Inflammatory macrophage treated with lipopolysaccharide for 4 hours (primary cell): ENCODE measurements at regions not wholly inside any gene's neighbourhood (a gene's known extent, or its start where the extent isn't known, plus 50 kb on each side); places are given as distances from the start of the nearest gene placed in this dataset.

Experiments used
- DNase-seq: peaks from one replicate; pipeline ENCODE4 v3.0.0-alpha.2; 2020

DNA sequence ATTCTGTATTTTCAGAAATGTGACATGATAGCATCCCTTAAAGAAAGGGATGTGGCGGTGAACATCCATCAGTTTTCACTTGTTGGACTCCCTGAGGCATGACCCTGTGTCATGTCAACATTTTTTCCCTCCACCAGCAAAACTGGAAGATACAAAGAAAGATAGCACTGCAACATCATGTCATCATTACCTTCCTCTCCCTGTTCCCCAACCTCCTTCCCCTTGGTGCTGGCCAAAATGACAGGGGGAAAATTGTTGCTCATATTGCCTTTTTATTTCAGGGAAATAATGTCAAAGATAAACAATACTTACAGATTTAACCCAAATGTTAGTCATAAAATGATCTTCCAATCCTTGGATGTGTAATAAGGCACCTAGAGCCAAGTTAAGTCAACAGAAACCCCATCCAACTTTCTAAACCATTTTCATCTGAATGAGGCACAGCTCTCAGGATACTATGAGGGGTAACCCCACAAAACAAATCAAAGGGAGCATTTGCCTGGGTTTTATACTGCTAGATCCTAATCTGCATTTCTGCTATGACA lies 644.3 kb downstream of the ACTL7B start:
- no peak for DNase-seq

- no peak for DNase-seq
Observed at GRCh38 chr9:108209132-108209685, 646.6 kb downstream of the ACTL7B start.

GRCh38 chr9:108207561-108208165 lies 648.1 kb downstream of the ACTL7B start:
- DNase-seq = no peak

DNA sequence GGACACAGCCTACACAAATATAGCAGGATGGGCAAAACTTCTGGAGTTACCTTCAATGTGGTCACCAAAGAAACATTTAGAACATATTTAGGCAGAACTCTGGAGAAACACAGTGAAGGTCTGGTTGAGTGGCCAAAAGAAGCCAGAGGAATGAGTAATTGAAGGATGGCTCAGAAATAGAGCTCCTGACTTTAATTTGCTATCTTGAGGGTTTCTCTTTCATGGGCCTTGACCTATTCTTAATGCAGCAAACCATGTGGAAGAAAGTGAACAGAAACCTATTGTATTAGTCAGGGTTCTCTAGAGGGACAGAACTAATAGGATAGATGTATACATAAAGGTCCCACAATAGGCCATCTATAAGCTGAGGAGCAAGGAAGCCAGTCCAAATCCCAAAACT lies 650.5 kb downstream of the ACTL7B start:
- DNase-seq = no peak

DNA sequence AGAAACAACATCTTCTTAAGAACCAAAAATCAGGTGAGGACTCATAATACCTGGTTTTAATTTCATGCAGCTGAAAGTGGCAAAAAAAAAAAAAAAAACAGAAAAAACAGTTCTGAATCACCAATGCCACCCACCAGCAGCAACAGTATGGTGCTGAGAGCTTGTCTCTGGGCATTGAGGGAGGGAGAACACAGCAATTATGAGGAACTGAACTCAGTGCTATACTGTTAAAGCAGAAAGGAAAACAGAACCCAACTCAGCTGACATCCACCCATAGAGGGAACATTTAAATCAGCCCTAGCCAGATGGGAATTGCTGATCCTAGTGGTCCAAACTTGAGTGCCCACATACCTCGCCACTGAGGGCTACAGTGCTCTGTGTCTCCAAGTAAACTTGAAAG lies 657.9 kb downstream of the ACTL7B start:
- peak; percentile 67 for DNase-seq

GRCh38 chr9:108197008-108197365 lies 658.8 kb downstream of the ACTL7B start:
- no peak for DNase-seq

- no peak for DNase-seq
Observed at GRCh38 chr9:108196332-108197007, 659.3 kb downstream of the ACTL7B start.

GRCh38 chr9:108194154-108194553 lies 661.6 kb downstream of the ACTL7B start:
- no peak for DNase-seq

GRCh38 chr9:108193026-108193710 lies 662.6 kb downstream of the ACTL7B start:
- no peak for DNase-seq

DNA sequence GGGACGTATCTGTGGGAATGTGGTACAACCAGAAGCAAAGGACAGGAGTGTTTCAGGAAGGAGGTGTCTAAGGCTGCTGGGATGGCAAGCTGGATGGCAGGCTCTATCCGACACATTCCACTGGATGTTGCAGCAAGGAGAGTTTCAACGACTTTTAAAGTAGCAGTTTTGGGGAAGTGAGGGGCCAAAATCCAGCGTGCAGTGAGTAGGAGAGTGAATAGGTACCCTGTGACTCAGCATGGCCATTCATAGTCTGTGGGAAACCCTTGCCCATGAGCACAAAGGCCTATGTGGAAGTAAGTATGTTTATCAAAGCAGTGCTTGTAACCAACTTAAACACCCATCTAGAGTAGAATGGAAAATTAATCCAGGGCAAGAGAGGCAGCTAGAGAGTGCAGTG lies 664.7 kb downstream of the ACTL7B start:
- DNase-seq = peak; percentile 57

DNA sequence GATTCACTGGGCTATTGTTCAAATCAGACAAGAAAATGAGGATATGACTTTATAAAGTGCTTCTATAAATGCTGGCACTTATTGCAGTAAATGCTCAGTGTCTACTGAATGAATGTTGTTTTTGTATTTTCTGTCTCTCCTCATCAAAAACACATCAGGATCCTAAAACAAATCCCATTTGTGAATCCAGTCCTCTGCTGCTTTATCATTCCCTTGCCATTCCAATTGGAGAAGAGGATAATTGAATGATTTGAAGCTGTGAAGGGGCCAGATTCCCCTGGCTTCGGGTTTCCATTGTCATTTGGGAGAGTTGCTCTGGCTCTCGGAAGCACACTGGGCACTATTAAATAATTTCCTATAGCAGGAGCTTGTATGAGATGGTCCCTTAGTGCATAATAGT lies 666.8 kb downstream of the ACTL7B start:
- DNase-seq = no peak

- no peak for DNase-seq
Observed at GRCh38 chr9:108188482-108188881, 667.3 kb downstream of the ACTL7B start.

DNA sequence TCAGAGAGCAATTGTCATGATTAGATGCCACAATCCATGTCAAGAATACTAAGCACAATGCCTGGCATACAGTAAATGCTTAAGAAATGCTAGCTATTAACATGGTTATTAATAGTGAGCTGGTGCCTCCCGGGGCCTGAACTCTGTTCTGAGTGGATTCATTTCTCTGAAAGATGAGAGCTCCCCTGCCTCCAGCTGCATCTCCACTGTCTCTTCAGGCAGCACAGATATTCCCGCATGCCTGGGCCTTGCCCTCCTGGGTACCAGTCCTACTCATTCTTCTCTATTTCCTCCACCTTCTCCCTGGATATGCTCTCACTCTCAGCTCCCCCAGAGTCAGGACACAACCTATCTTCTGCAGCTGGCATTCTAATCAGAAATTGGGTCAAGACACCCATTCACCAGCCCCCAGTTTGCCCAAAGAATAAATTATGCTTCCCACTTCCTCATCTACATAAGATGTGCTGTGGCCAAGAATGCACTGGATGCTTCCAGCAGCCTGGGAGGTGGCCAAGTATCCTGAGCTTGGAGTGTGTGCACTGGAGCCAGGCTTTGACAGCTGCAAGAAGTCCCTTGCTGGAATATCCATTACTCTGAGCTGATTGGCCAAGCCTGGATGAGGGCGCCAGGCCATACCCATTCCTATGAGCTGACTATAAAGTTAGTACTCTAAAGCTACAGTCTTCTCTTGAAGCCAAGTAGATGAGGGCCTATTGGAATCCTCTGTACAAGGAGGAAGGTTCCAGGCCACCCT lies 669.0 kb downstream of the ACTL7B start:
- DNase-seq = no peak

GRCh38 chr9:108185613-108186012 lies 670.2 kb downstream of the ACTL7B start:
- no peak for DNase-seq

DNA sequence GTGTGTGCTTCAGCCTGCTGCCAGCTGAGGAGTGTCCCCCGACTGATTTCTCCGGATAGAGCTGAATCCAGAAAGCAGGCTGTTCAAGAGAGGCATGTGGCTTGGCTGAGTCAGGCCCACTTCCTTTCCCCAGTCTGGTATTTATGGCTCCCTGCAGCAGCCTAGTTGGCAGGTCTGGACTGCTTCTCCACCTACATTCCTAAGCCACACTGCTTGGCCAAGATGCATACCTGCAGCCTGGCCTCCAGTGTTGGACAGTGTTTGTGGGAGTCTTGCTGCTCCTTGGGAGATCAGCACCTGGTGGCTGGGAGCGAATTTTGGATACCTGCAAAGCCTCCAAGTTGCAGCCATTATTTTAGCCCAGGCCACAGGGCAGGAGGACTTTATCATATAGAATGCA lies 670.8 kb downstream of the ACTL7B start:
- DNase-seq = peak; percentile 21

- no peak for DNase-seq
Observed at GRCh38 chr9:108184009-108184408, 671.8 kb downstream of the ACTL7B start.

GRCh38 chr9:108182950-108183381 lies 672.8 kb downstream of the ACTL7B start:
- DNase-seq = peak; percentile 65

- DNase-seq = no peak
Observed at GRCh38 chr9:108182270-108182669, 673.5 kb downstream of the ACTL7B start.

- DNase-seq = peak; percentile 35
Observed at GRCh38 chr9:108181441-108181840, 674.3 kb downstream of the ACTL7B start.

DNA sequence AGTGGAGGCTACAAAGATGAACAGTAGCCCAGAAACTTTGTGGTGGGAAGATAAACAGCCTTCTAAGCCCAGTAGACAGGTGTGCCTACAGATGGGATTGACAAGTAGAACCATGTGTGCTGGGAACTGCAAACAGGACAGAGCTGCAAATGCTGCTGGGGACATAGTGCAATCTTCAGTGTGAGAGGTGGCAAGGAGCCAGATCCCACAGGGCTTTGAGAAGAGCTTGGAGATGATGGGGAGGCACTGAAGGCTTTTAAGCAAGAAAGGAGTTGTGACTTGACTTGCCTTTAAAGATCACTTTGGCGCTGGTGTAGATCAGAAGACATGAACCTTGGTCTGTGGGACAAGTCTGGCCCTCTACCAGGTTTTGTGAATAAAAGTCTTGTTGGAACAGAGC lies 675.2 kb downstream of the ACTL7B start:
- no peak for DNase-seq

DNA sequence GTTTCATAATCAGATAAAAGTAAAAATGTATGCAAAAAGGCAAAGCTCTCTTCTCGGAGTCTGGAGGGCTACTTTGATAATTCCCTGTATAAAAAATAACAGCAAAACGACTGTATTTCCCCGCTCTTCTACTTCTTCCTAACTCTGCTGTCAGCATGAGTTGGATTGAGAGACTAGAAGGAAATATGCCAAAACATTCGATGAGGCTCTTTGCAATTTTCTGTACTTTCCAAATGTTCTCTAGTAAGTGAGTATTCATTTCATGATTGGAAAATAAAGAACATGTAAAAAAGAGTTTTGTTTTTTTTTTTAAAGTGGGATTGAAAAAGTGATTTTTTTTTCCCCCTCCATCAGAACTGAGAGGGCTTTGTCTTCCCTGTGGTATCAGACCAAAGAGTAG lies 677.5 kb downstream of the ACTL7B start:
- no peak for DNase-seq

GRCh38 chr9:108168236-108168850 lies 678.8 kb upstream of the KLF4 start:
- DNase-seq = no peak
